ENCODE measurements at regions not wholly inside any gene's neighbourhood (a gene's known extent, or its start where the extent isn't known, plus 50 kb on each side); places are given as distances from the start of the nearest gene placed in this dataset.
"Not testable (repeated sequence)": the region's sequence is repeated elsewhere in the genome, so short reads cannot be mapped to it uniquely, and the experiment has no call there.

- no peaks in the 10 kb centered on the region for H3K27me3 ChIP-seq
- no peaks in the 10 kb centered on the region for H3K36me3 ChIP-seq
- H3K4me3 ChIP-seq, result no peak overlapping the region
- H3K9me3 ChIP-seq, result peaks cover 0 to 2% (median 0%) of the 10 kb centered on the region in 4 donors
- intact Hi-C loops (cut with DNase I), result no loop called here
- no peak for DNase-seq
- TF ChIP-seq POLR2AphosphoS5 (IDR thresholded peaks at IDR 0.05) (no peak), EP300 (IDR thresholded peaks at IDR 0.05) (no peak)
- TF ChIP-seq, protein P1, sequence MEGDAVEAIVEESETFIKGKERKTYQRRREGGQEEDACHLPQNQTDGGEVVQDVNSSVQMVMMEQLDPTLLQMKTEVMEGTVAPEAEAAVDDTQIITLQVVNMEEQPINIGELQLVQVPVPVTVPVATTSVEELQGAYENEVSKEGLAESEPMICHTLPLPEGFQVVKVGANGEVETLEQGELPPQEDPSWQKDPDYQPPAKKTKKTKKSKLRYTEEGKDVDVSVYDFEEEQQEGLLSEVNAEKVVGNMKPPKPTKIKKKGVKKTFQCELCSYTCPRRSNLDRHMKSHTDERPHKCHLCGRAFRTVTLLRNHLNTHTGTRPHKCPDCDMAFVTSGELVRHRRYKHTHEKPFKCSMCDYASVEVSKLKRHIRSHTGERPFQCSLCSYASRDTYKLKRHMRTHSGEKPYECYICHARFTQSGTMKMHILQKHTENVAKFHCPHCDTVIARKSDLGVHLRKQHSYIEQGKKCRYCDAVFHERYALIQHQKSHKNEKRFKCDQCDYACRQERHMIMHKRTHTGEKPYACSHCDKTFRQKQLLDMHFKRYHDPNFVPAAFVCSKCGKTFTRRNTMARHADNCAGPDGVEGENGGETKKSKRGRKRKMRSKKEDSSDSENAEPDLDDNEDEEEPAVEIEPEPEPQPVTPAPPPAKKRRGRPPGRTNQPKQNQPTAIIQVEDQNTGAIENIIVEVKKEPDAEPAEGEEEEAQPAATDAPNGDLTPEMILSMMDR (IDR thresholded peaks at IDR 0.05), result no peak
- no peak overlapping the region for H3K27ac ChIP-seq
- H3K4me1 ChIP-seq, result no peaks in the 10 kb centered on the region
These were observed 405.8 kb upstream of the SLC39A10 start for GRCh38 chr2:195251214-195251613.

DNA sequence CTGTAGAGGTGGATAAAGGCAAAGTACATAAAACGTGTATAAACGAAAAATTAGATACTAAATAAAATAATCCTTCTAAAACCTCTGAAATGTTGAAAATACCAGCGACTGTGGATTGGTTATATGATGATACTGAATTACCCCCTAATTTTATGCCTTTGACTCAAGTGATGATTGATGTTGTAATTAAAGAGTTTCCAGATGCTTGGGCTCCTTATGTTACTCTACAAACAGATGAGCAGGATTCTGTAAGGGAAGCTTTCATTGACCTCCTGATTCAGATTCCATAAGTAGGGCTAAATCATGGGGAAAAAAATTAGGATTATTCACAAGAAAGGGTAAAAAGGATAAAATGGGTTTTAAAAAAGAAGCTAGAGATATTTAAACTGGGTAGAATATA, 418.2 kb upstream of the SLC39A10 start:
- H3K4me3 ChIP-seq, result no peak overlapping the region
- H3K36me3 ChIP-seq, result no peaks in the 10 kb centered on the region
- no peaks in the 10 kb centered on the region for H3K27me3 ChIP-seq
- no peak overlapping the region for H3K27ac ChIP-seq
- TF ChIP-seq, protein P1 (IDR thresholded peaks at IDR 0.05), result no peak
- TF ChIP-seq POLR2A (IDR thresholded peaks at IDR 0.05) (no peak), EP300 (IDR thresholded peaks at IDR 0.05) (no peak), POLR2AphosphoS5 (IDR thresholded peaks at IDR 0.05) (no peak)
- peaks cover 0 to 3% (median 0%) of the 10 kb centered on the region in 4 donors for H3K9me3 ChIP-seq
- WGBS, 2 donors, result 68 to 73% methylated on average over 3 of the region's 3 CpGs
- DNase-seq, result no peak
- intact Hi-C loops (cut with DNase I), result no loop called here
- H3K4me1 ChIP-seq, result peaks cover 0 to 6% (median 2%) of the 10 kb centered on the region in 4 donors

GRCh38 chr2:195238379-195238778, 418.6 kb upstream of the SLC39A10 start:
- Histone ChIP-seq H3K9me3 (no peaks in the 10 kb centered on the region), H3K27me3 (no peaks in the 10 kb centered on the region), H3K4me3 (no peak overlapping the region), H3K36me3 (no peaks in the 10 kb centered on the region), H3K27ac (no peak overlapping the region), H3K4me1 (peaks cover 0 to 6% (median 2%) of the 10 kb centered on the region in 4 donors)
- 20 to 52% methylated on average over 1 of the region's 1 CpG for WGBS, 2 donors
- TF ChIP-seq, protein P1 (IDR thresholded peaks at IDR 0.05), result no peak
- TF ChIP-seq POLR2AphosphoS5 (IDR thresholded peaks at IDR 0.05) (no peak), EP300 (IDR thresholded peaks at IDR 0.05) (no peak)
- intact Hi-C loops (cut with DNase I), result no loop called here
- DNase-seq, result no peak

DNA sequence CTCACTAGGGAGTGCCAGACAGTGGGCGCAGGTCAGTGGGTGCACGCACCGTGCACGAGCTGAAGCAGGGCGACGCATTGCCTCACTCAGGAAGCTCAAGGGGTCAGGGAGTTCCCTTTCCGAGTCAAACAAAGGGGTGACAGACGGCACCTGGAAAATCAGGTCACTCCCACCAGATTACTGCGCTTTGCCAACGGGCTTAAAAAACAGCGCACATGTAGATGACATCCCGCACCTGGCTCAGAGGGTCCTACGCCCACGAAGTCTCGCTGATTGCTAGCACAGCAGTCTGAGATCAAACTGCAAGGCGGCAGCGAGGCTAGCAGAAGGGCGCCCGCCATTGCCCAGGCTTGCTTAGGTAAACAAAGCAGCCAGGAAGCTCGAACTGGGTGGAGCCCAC, 428.5 kb upstream of the SLC39A10 start:
- H3K27ac ChIP-seq; intact Hi-C loops (cut with DNase I); DNase-seq; H3K4me3 ChIP-seq; H3K9me3 ChIP-seq; H3K4me1 ChIP-seq; H3K27me3 ChIP-seq; H3K36me3 ChIP-seq: not testable (repeated sequence)
- WGBS, 2 donors, result 92 to 93% methylated on average over 20 of the region's 20 CpGs

GRCh38 chr2:195214072-195214471, 443.0 kb upstream of the SLC39A10 start:
- intact Hi-C loops (cut with DNase I), result no loop called here
- H3K4me3 ChIP-seq, result no peak overlapping the region
- 35 to 55% methylated on average over 5 of the region's 5 CpGs for WGBS, 2 donors
- no peaks in the 10 kb centered on the region for H3K36me3 ChIP-seq
- no peaks in the 10 kb centered on the region for H3K9me3 ChIP-seq
- H3K27me3 ChIP-seq, result no peaks in the 10 kb centered on the region
- no peak overlapping the region for H3K27ac ChIP-seq
- DNase-seq, result no peak
- peaks cover 0 to 7% (median 0%) of the 10 kb centered on the region in 4 donors for H3K4me1 ChIP-seq
- TF ChIP-seq POLR2AphosphoS5 (IDR thresholded peaks at IDR 0.05), result no peak
- TF ChIP-seq, protein P1 (IDR thresholded peaks at IDR 0.05), result no peak
- TF ChIP-seq EP300 (IDR thresholded peaks at IDR 0.05), result no peak
- TF ChIP-seq POLR2A (IDR thresholded peaks at IDR 0.05), result no peak

Data from sigmoid colon (tissue), 6 donors.